B cell (primary cell): ENCODE measurements at regions not wholly inside any gene's neighbourhood (a gene's known extent, or its start where the extent isn't known, plus 50 kb on each side); places are given as distances from the start of the nearest gene placed in this dataset.
"Not testable (repeated sequence)": the region's sequence is repeated elsewhere in the genome, so short reads cannot be mapped to it uniquely, and the experiment has no call there.

ENCODE experiments used
- ATAC-seq: fragments of 200-7000 bp; cut with Tn5 transposase; one replicate; pipeline ENCODE4 v1.10.0; 2021; ENCODE audit warnings: low read depth, mild to moderate bottlenecking, moderate number of reproducible peaks, moderate library complexity
- CTCF ChIA-PET: fragments of 350-600 bp; sonication (Branson Sonifier 250); formaldehyde crosslinking; loops from one replicate; lab custom pipeline; 2021; ENCODE audit warnings: antibody characterized with exemption, inconsistent platforms; lab: Charles Lee
- POLR2A ChIA-PET: fragments of 350-600 bp; sonication (Branson Sonifier 250); formaldehyde crosslinking; loops from one replicate; lab custom pipeline; 2021; ENCODE audit warnings: antibody characterized with exemption; lab: Charles Lee
- DNase-seq: peaks from one replicate; pipeline ENCODE4 v3.0.0; 2013
- H2AFZ ChIP-seq: 2 replicates; pipeline ENCODE4 v1.6.1; 2012; ENCODE audit warnings: mild to moderate bottlenecking, low read depth, low read length; ENCODE audit not compliant: insufficient read depth, poor library complexity, severe bottlenecking
- H3K27ac ChIP-seq, 2 donors: 1 replicate in 1 of 2; 2 replicates in 1 of 2; pipeline ENCODE4 v1.5.1; 2012 to 2013; ENCODE audit warnings: low read length in 2 of 2, mild to moderate bottlenecking in 2 of 2, moderate library complexity in 1 of 2
- H3K27me3 ChIP-seq, 4 experiments: fragments of 200-600 bp in 1 of 4; sonication (generic) in 1 of 4; replicated peaks in 1 of 4; 1 replicate in 2 of 4; 2 replicates in 2 of 4; pipeline versions ENCODE4 v1.6.1 to v1.7.0; 2013 to 2016; ENCODE audit warnings: low read length in 3 of 4, mild to moderate bottlenecking in 2 of 4, mixed read lengths in 1 of 4, moderate library complexity in 1 of 4; ENCODE audit not compliant: insufficient read depth in 4 of 4, control insufficient read depth in 3 of 4; ENCODE audit errors: control extremely low read depth in 1 of 4
- H3K36me3 ChIP-seq, 2 experiments: replicated peaks in 1 of 2; 1 replicate in 1 of 2; 2 replicates in 1 of 2; pipeline versions ENCODE4 v1.6.1 to v1.7.1; 2013; ENCODE audit warnings: low read length in 1 of 2; ENCODE audit not compliant: insufficient read depth in 2 of 2, control insufficient read depth in 1 of 2; ENCODE audit errors: control extremely low read depth in 1 of 2, extremely low read depth in 1 of 2
- H3K4me1 ChIP-seq, 2 donors: fragments of 200-600 bp in 1 of 2; sonication (generic) in 1 of 2; 1 replicate in 1 of 2; 2 replicates in 1 of 2; pipeline versions ENCODE4 v1.5.1 to v1.6.1; 2013 to 2017; ENCODE audit warnings: low read length in 2 of 2; ENCODE audit not compliant: control insufficient read depth in 2 of 2, insufficient read depth in 2 of 2
- H3K4me2 ChIP-seq: replicated peaks from 2 replicates; pipeline ENCODE3; 2012; ENCODE audit warnings: mild to moderate bottlenecking, low read depth, low read length; ENCODE audit not compliant: poor library complexity, severe bottlenecking
- H3K4me3 ChIP-seq, 5 experiments: fragments of 200-600 bp in 1 of 5; sonication (generic) in 1 of 5; 1 replicate in 3 of 5; 2 replicates in 2 of 5; pipeline versions ENCODE4 v1.5.1 to v1.7.0; 2011 to 2016; ENCODE audit warnings: low read length in 4 of 5, mild to moderate bottlenecking in 4 of 5, low read depth in 2 of 5, control low read depth in 1 of 5, moderate library complexity in 1 of 5; ENCODE audit not compliant: insufficient read depth in 1 of 5; ENCODE audit errors: control extremely low read depth in 1 of 5, extremely low read depth in 1 of 5
- H3K79me2 ChIP-seq: fragments of 200-600 bp; sonication (generic); one replicate; pipeline ENCODE4 v1.6.0; 2016; ENCODE audit warnings: low read length; ENCODE audit not compliant: control insufficient read depth, insufficient read depth
- H3K9ac ChIP-seq: fragments of 200-600 bp; sonication (generic); 2 replicates; pipeline ENCODE4 v1.6.1; 2017; ENCODE audit warnings: mild to moderate bottlenecking, low read length, moderate library complexity
- H3K9me3 ChIP-seq, 3 donors: one replicate each; pipeline versions ENCODE4 v1.6.1 to v1.7.1; 2013; ENCODE audit warnings: low read length in 2 of 3; ENCODE audit not compliant: control insufficient read depth in 2 of 3, insufficient read depth in 1 of 3; ENCODE audit errors: control extremely low read depth in 1 of 3
- H4K20me1 ChIP-seq: 2 replicates; pipeline ENCODE4 v1.6.0; 2012; ENCODE audit warnings: mild to moderate bottlenecking, low read length; ENCODE audit not compliant: insufficient read depth, control insufficient read depth, poor library complexity, severe bottlenecking
- H3K27ac Mint-ChIP-seq: one replicate; pipeline ENCODE4 v1.8.0; 2021; ENCODE audit warnings: mixed read lengths
- H3K27me3 Mint-ChIP-seq: one replicate; pipeline ENCODE4 v1.8.0; 2021; ENCODE audit warnings: mixed read lengths
- H3K4me1 Mint-ChIP-seq: one replicate; pipeline ENCODE4 v1.8.0; 2021; ENCODE audit warnings: mixed read lengths
- H3K4me3 Mint-ChIP-seq: one replicate; pipeline ENCODE4 v1.8.0; 2021; ENCODE audit warnings: mixed read lengths
- H3K9me3 Mint-ChIP-seq: one replicate; pipeline ENCODE4 v1.8.0; 2022; ENCODE audit warnings: mixed read lengths; ENCODE audit not compliant: insufficient read depth
- EZH2 ChIP-seq: IDR thresholded peaks from 2 replicates; pipeline ENCODE4 v1.6.1; 2012; ENCODE audit warnings: borderline replicate concordance, low read depth, mild to moderate bottlenecking, moderate library complexity, low read length; ENCODE audit not compliant: insufficient read depth, poor library complexity, severe bottlenecking
- WGBS: methylation state at CpG from one replicate; pipeline ENCODE4 v1.1.5; 2013; ENCODE audit warnings: missing lambda C conversion rate; ENCODE audit not compliant: insufficient coverage; 5-methylcytosine and 5-hydroxymethylcytosine counted together
- intact Hi-C: fragments of 100-400 bp; cut with micrococcal nuclease; formaldehyde crosslinking; loops from one replicate; pipeline ENCODE4 v1.10.0; 2022
- TF ChIP-seq, protein P1 (sequence below): fragments of 200-600 bp; IDR thresholded peaks from one replicate; pipeline ENCODE4 v1.8.0; 2022; ENCODE audit warnings: antibody characterized with exemption, mild to moderate bottlenecking

- no peaks in the 10 kb centered on the region for H3K27me3 ChIP-seq
- no peaks in the 10 kb centered on the region for H3K79me2 ChIP-seq
- no peak for DNase-seq
- WGBS = 98% methylated on average over 7 of the region's 9 CpGs
- TF ChIP-seq EZH2 = no peak
- TF ChIP-seq, protein P1, sequence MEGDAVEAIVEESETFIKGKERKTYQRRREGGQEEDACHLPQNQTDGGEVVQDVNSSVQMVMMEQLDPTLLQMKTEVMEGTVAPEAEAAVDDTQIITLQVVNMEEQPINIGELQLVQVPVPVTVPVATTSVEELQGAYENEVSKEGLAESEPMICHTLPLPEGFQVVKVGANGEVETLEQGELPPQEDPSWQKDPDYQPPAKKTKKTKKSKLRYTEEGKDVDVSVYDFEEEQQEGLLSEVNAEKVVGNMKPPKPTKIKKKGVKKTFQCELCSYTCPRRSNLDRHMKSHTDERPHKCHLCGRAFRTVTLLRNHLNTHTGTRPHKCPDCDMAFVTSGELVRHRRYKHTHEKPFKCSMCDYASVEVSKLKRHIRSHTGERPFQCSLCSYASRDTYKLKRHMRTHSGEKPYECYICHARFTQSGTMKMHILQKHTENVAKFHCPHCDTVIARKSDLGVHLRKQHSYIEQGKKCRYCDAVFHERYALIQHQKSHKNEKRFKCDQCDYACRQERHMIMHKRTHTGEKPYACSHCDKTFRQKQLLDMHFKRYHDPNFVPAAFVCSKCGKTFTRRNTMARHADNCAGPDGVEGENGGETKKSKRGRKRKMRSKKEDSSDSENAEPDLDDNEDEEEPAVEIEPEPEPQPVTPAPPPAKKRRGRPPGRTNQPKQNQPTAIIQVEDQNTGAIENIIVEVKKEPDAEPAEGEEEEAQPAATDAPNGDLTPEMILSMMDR = no peak
- ChIA-PET CTCF (no interaction called here), POLR2A (no interaction called here)
- peaks cover 5% of the 10 kb centered on the region for H3K9me3 Mint-ChIP-seq
- H3K4me1 Mint-ChIP-seq = no peaks in the 10 kb centered on the region
- H3K9me3 ChIP-seq = peaks cover 0 to 7% (median 0%) of the 10 kb centered on the region in 3 donors
- no peak overlapping the region for H3K9ac ChIP-seq
- H3K4me1 ChIP-seq = no peaks in the 10 kb centered on the region
- H3K36me3 ChIP-seq = no peaks in the 10 kb centered on the region
- no peak overlapping the region for H3K4me3 ChIP-seq
- no peak overlapping the region for H3K27ac ChIP-seq
- no peaks in the 10 kb centered on the region for H4K20me1 ChIP-seq
- intact Hi-C loops = no loop called here
- no peak overlapping the region for H3K4me3 Mint-ChIP-seq
- no peaks in the 10 kb centered on the region for H3K27me3 Mint-ChIP-seq
- H3K4me2 ChIP-seq = no peak overlapping the region
- no peak overlapping the region for H2AFZ ChIP-seq
- no peak overlapping the region for H3K27ac Mint-ChIP-seq
- ATAC-seq = no peak
These were observed 657.5 kb upstream of the DPPA4 start for GRCh38 chr3:109994853-109995252.

DNA sequence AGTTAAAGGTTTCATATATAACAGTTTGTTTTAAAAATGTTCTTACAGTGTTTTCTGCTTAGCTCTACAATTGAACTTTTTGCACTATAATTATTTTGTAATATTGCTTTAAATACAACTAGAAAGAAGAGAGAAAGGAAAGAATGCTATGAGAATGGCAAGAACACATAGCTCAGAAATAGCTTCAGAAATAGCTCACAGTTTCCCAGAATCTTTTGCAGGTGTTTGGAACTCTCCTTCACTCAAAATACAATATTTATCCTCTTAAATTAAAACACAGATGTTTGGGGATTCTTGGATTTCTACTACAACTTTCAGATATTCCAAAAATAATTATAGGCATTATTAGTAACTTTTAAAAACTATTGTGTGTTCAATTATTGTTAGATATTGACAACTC lies 658.0 kb upstream of the DPPA4 start:
- Histone ChIP-seq H3K9me3 (peaks cover 0 to 7% (median 0%) of the 10 kb centered on the region in 3 donors), H3K4me1 (no peaks in the 10 kb centered on the region), H3K79me2 (no peaks in the 10 kb centered on the region), H3K9ac (no peak overlapping the region), H3K27ac (no peak overlapping the region), H3K36me3 (no peaks in the 10 kb centered on the region), H3K27me3 (no peaks in the 10 kb centered on the region), H3K4me3 (no peak overlapping the region), H2AFZ (no peak overlapping the region), H3K4me2 (no peak overlapping the region), H4K20me1 (no peaks in the 10 kb centered on the region)
- H3K4me1 Mint-ChIP-seq = no peaks in the 10 kb centered on the region
- no peak for DNase-seq
- ChIA-PET CTCF (no interaction called here), POLR2A (no interaction called here)
- H3K9me3 Mint-ChIP-seq = peaks cover 5% of the 10 kb centered on the region
- H3K4me3 Mint-ChIP-seq = no peak overlapping the region
- H3K27ac Mint-ChIP-seq = no peak overlapping the region
- TF ChIP-seq, protein P1 = no peak
- no peak for TF ChIP-seq EZH2
- intact Hi-C loops = no loop called here
- ATAC-seq = no peak
- H3K27me3 Mint-ChIP-seq = no peaks in the 10 kb centered on the region

DNA sequence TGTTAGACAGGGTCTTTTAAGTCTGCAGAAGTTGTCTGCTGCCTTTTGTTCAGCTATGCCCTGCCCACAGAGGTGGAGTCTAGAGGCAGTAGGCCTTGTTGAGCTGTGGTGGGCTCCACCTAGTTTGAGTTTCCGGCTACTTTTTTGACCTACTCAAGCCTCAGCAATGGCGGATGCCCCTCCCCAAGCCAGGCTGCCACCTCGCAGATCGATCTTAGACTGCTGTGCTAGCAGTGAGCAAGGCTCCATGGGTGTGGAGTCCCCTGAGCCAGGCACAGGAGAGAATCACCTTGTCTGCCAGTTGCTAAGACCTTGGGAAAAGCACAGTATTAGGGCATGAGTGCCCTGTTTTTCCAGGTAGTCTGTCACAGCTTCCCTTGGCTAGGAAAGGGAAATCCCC lies 664.6 kb upstream of the DPPA4 start:
- 98% methylated on average over 3 of the region's 4 CpGs for WGBS
- H3K79me2 ChIP-seq, H3K9me3 ChIP-seq, CTCF ChIA-PET, H3K9me3 Mint-ChIP-seq, H3K27ac Mint-ChIP-seq, H3K36me3 ChIP-seq, POLR2A ChIA-PET, DNase-seq, ATAC-seq, H4K20me1 ChIP-seq, H2AFZ ChIP-seq, H3K27ac ChIP-seq, H3K4me3 ChIP-seq, H3K4me1 ChIP-seq, H3K27me3 Mint-ChIP-seq, H3K27me3 ChIP-seq, intact Hi-C loops, H3K4me2 ChIP-seq, H3K4me3 Mint-ChIP-seq, H3K9ac ChIP-seq, H3K4me1 Mint-ChIP-seq: not testable (repeated sequence)
